ENCODE measurements at regions not wholly inside any gene's neighbourhood (a gene's known extent, or its start where the extent isn't known, plus 50 kb on each side); places are given as distances from the start of the nearest gene placed in this dataset.

GRCh38 chr7:41198502-41198901 is 504.4 kb downstream of the INHBA start:
- in situ Hi-C loops (cut with MboI; ENCODE audit: low sequenced_read_pairs), result no loop called here

- in situ Hi-C loops (cut with MboI; ENCODE audit: low sequenced_read_pairs), result no loop called here
Measured at GRCh38 chr7:41197769-41198168, 505.1 kb downstream of the INHBA start.

DNA sequence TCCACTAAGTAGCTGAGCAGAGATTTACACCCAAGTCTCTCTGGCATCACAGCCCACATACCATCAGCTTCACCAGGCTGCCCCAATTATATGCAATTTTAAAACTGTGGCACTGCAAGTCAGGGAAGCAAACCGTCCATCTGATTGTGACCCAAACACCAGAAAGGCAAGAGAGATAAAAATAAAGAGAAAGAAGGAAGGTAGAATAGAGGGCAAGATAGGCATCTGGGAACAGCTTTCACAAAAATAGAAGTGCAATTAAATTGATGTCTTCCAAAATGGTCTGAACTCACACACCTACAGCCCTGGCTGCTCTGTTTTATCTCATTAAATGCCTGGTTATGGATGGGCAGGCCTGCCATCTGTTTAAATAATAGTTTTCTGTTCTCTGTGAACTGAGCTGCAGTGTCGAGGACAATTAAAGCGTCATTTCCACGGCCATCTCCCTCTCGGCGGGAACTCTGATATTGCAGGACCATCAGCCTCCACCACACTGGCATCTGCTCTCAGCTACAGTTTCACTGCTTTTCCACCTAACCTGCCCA is 509.1 kb downstream of the INHBA start:
- in situ Hi-C loops (cut with MboI; ENCODE audit: low sequenced_read_pairs), result no loop called here

DNA sequence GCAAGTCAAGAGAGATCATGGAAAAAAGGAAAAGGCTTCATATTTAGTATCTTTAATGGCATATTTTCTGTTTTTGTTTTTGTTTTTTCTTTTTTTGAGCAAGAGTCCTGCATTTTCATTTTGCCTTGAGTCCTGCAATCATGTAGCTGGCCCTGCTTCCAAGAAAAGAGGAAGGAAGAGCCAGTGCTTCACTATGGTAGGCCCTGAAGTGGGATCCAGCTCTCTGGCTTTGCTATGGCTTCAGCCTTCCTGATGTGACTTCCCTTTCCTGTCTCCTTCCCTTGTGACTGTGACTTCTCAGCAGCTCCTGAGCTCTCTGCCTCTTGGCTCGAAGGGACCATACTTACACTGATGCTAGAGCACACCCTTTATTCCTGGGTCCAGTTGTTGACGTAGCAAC is 512.3 kb downstream of the INHBA start:
- in situ Hi-C loops (cut with MboI; ENCODE audit: low sequenced_read_pairs), result no loop called here

GRCh38 chr7:41189866-41190265 is 513.0 kb downstream of the INHBA start:
- in situ Hi-C loops (cut with MboI; ENCODE audit: low sequenced_read_pairs), result no loop called here

GRCh38 chr7:41188163-41189130 is 514.4 kb downstream of the INHBA start:
- in situ Hi-C loops (cut with MboI; ENCODE audit: low sequenced_read_pairs), result no loop called here

DNA sequence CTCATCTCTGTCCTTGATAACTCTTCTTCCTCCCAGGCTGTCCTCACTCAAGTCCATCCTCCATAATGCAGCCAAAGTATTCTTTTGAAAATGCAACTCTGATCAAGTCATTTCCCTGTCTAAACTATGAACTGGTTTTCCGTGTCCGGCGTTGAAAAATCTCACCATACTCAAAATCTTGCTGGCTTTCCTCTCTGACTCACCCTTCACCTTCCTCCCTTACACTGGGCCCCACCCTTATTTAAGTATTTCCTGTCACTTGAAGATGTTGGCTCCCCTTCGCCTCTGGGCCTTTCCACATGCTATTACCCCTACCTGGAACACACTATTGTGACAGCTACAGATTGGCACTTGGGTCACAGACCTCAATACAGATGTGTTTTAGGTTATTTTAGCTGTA is 515.6 kb downstream of the INHBA start:
- in situ Hi-C loops (cut with MboI; ENCODE audit: low sequenced_read_pairs), result no loop called here

GRCh38 chr7:41185851-41186250 is 517.0 kb downstream of the INHBA start:
- in situ Hi-C loops (cut with MboI; ENCODE audit: low sequenced_read_pairs), result no loop called here

- in situ Hi-C loops (cut with MboI; ENCODE audit: low sequenced_read_pairs), result no loop called here
Measured at GRCh38 chr7:41183741-41184140, 519.1 kb downstream of the INHBA start.

- in situ Hi-C loops (cut with MboI; ENCODE audit: low sequenced_read_pairs), result no loop called here
Measured at GRCh38 chr7:41182782-41183181, 520.1 kb downstream of the INHBA start.

DNA sequence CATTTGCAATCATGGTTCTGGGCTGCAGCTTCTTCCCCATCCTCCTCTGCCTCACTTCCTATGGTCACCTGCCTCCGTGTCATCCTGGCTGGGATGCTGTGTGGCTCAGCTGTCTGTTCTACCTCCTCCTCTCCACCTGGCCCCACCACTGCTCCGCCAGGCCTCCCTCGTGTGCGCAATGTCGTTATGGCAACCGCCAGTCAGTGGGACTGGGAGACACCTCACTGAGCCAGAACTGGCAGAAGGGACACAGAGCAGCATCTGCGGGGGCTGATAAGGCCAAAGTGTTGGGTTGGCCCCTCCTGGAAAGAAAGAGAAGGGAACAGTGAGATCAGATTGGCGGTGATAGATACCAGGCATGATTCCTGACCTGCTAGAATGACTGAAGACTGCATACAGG is 527.5 kb downstream of the INHBA start:
- in situ Hi-C loops (cut with MboI; ENCODE audit: low sequenced_read_pairs), result no loop called here

DNA sequence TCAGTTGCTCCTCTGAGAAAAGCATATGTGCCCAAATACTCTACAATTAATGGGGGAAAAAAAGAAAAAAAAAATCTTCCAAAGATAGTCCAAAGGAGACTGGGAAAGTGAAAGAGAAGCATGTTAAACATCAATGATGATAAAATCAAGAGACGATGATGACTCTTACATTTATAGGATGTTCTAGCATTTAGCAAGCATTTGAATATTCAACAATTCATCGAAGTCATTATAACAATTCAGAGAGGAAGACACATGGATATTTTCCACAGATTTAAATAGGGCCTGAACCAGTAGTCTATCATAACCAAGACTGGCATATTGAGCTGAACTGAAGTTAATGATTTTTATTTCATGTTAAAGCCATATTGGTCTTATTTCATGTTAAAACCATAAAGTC is 528.4 kb downstream of the INHBA start:
- in situ Hi-C loops (cut with MboI; ENCODE audit: low sequenced_read_pairs), result no loop called here

GRCh38 chr7:41170466-41170865 is 532.4 kb downstream of the INHBA start:
- in situ Hi-C loops (cut with MboI; ENCODE audit: low sequenced_read_pairs), result no loop called here

GRCh38 chr7:41169317-41169716 is 533.6 kb downstream of the INHBA start:
- in situ Hi-C loops (cut with MboI; ENCODE audit: low sequenced_read_pairs), result no loop called here

DNA sequence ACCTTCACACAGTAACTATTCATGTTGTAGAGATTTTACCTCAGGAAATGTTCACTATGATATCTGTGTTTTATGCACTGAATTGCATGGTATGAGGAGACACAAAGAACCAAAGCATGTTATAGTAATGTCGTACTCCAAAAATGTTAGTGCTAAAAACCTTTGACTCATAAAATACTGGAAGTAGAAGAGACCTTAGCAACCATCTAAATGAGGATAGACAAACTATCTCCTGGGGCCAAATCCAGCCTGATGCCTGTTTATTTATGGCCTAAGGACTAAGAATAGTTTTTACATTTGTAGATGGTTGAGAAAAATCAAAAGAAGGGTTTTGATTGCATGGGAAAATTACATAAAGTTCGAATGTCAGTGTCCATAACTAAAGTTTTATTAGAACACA is 535.1 kb downstream of the INHBA start:
- in situ Hi-C loops (cut with MboI; ENCODE audit: low sequenced_read_pairs), result no loop called here

- in situ Hi-C loops (cut with MboI; ENCODE audit: low sequenced_read_pairs), result no loop called here
Measured at GRCh38 chr7:41164440-41164839, 538.5 kb downstream of the INHBA start.

- in situ Hi-C loops (cut with MboI; ENCODE audit: low sequenced_read_pairs), result no loop called here
Measured at GRCh38 chr7:41163991-41164390, 538.9 kb downstream of the INHBA start.

DNA sequence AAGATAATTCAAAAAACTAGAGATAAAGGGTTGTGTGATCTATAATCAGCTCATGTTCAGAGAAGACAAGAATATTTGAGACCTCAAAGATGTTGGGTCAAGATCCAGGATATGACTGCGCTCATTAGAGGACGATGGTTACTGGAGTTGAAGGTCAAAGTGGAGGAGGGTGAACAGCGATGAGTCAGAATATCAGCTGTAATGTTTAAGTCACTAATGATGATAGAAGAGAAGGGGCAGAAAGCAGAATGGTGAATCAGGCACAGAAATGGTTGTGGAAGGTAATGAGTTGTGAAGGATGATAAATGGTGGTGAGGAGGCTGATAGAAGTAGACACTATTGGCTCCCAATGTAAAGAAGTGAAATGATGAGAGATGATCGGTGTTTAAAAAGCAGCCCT is 540.3 kb downstream of the INHBA start:
- in situ Hi-C loops (cut with MboI; ENCODE audit: low sequenced_read_pairs), result no loop called here

GRCh38 chr7:41161041-41161587 is 541.8 kb downstream of the INHBA start:
- in situ Hi-C loops (cut with MboI; ENCODE audit: low sequenced_read_pairs), result no loop called here

- in situ Hi-C loops (cut with MboI; ENCODE audit: low sequenced_read_pairs), result no loop called here
Measured at GRCh38 chr7:41156268-41156667, 546.6 kb downstream of the INHBA start.

GRCh38 chr7:41153268-41153667 is 549.6 kb downstream of the INHBA start:
- in situ Hi-C loops (cut with MboI; ENCODE audit: low sequenced_read_pairs), result no loop called here

DNA sequence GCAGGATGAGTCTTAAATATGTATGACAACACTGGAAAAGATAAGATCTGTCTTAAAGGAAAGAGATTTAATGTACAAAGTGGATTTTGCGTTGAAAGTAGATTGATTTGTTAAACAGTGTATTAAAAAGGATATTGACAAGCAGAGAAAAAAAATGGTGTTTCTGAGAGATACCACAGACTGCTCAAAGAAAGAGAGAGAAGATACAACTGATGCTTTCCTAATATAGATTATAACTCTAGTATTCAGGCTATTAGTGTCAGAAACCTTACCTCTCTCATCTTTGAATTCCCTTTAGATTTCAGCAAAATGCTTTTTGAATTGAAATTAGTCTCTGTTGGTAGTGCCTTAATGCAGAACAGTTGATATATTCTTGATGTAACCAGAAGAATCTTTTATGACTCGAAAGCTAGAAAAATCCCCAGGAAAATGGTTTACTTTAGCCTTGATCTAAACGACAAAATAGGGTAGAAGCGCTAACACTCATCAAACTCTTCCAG is 550.7 kb downstream of the INHBA start:
- in situ Hi-C loops (cut with MboI; ENCODE audit: low sequenced_read_pairs), result no loop called here

Measured in HL-60/S4 (cell line).